ENCODE measurements at regions not wholly inside any gene's neighbourhood (a gene's known extent, or its start where the extent isn't known, plus 50 kb on each side); places are given as distances from the start of the nearest gene placed in this dataset.
"Not testable (repeated sequence)": the region's sequence is repeated elsewhere in the genome, so short reads cannot be mapped to it uniquely, and the experiment has no call there.

- DNase-seq (ENCODE audit: low read depth, low spot score) = no peak
- Histone ChIP-seq H3K9me3 (replicated peaks; ENCODE audit: control insufficient read depth, insufficient read depth, low read length) (no peaks in the 10 kb centered on the region), H3K4me2 (ENCODE audit: insufficient read depth, low read length) (no peak overlapping the region), H3K27ac (ENCODE audit: insufficient read depth, low read depth, low read length) (no peak overlapping the region), H3K4me1 (ENCODE audit: control insufficient read depth, extremely low read depth, insufficient read depth, low read length) (no peaks in the 10 kb centered on the region), H2AFZ (ENCODE audit: low read depth, low read length) (no peak overlapping the region), H3K27me3 (ENCODE audit: control insufficient read depth in 2 of 2, insufficient read depth in 2 of 2, low read length in 2 of 2) (no peaks in the 10 kb centered on the region), H3K79me2 (ENCODE audit: control insufficient read depth, insufficient read depth, low read length) (no peaks in the 10 kb centered on the region), H3K9ac (replicated peaks; ENCODE audit: extremely low read depth, insufficient read depth, low read length) (no peak overlapping the region), H3K36me3 (ENCODE audit: control insufficient read depth in 2 of 2, extremely low read depth in 1 of 2, insufficient read depth in 2 of 2, low read length in 2 of 2) (no peaks in the 10 kb centered on the region), H3K4me3 (replicated peaks in 1 of 3; ENCODE audit: insufficient read depth in 1 of 3, low read depth in 1 of 3, low read length in 3 of 3) (no peak overlapping the region), H3K9me1 (replicated peaks; ENCODE audit: control insufficient read depth, extremely low read depth, insufficient read depth, low read length) (no peaks in the 10 kb centered on the region), H4K20me1 (replicated peaks; ENCODE audit: control insufficient read depth, extremely low read depth, insufficient read depth, low read length) (no peaks in the 10 kb centered on the region)
- BruUV-seq (replicated peaks) = no TSS peak
- no peak for TF ChIP-seq POLR2AphosphoS5 (IDR thresholded peaks at IDR 0.05; ENCODE audit: insufficient read depth, low read depth, low read length)
- no peak for TF ChIP-seq MAX (IDR thresholded peaks at IDR 0.05; ENCODE audit: insufficient read depth, insufficient read length)
- no peak for TF ChIP-seq JUN (IDR thresholded peaks at IDR 0.05; ENCODE audit: borderline replicate concordance, insufficient read depth, insufficient read length, low read depth)
- no peak for TF ChIP-seq POLR2A (IDR thresholded peaks at IDR 0.05; ENCODE audit: low read depth, low read length)
- TF ChIP-seq MYC (IDR thresholded peaks at IDR 0.05; ENCODE audit: low read depth, low read length) = no peak
- TF ChIP-seq CTCF (IDR thresholded peaks at IDR 0.05; ENCODE audit: extremely low read depth in 1 of 2, insufficient read depth in 1 of 2, low read depth in 1 of 2, low read length in 2 of 2) = no peak
- no peak for TF ChIP-seq FOS (IDR thresholded peaks at IDR 0.05; ENCODE audit: borderline replicate concordance, insufficient read depth, low read length)
- no peak for TF ChIP-seq EZH2 (IDR thresholded peaks at IDR 0.05; ENCODE audit: borderline replicate concordance, low read depth, low read length, severe bottlenecking)
- no peak for TF ChIP-seq GATA2 (IDR thresholded peaks at IDR 0.05; ENCODE audit: insufficient read depth, insufficient read length, low read depth, low read length)
- peak; percentile 38 for FAIRE-seq
- ChIA-PET POLR2A (no interaction called here), CTCF (no interaction called here)
- intact Hi-C loops (cut with micrococcal nuclease) (no loop called here), dilution Hi-C loops (cut with MboI; ENCODE audit: extremely low pct_ligation_motif_present, low sequenced_read_pairs) (no loop called here)
These were observed 152.0 kb downstream of the OR13A1 start for GRCh38 chr10:45163315-45163975.

GRCh38 chr10:45175520-45176118 is 139.8 kb downstream of the OR13A1 start:
- dilution Hi-C loops (cut with MboI; ENCODE audit: extremely low pct_ligation_motif_present, low sequenced_read_pairs); H3K27me3 ChIP-seq (ENCODE audit: control insufficient read depth in 2 of 2, insufficient read depth in 2 of 2, low read length in 2 of 2); H3K9me1 ChIP-seq (replicated peaks; ENCODE audit: control insufficient read depth, extremely low read depth, insufficient read depth, low read length); H3K36me3 ChIP-seq (ENCODE audit: control insufficient read depth in 2 of 2, extremely low read depth in 1 of 2, insufficient read depth in 2 of 2, low read length in 2 of 2); POLR2A ChIA-PET; H3K4me3 ChIP-seq (replicated peaks in 1 of 3; ENCODE audit: insufficient read depth in 1 of 3, low read depth in 1 of 3, low read length in 3 of 3); H3K27ac ChIP-seq (ENCODE audit: insufficient read depth, low read depth, low read length); H3K9me3 ChIP-seq (replicated peaks; ENCODE audit: control insufficient read depth, insufficient read depth, low read length); FAIRE-seq; intact Hi-C loops (cut with micrococcal nuclease); BruUV-seq (replicated peaks); H3K4me2 ChIP-seq (ENCODE audit: insufficient read depth, low read length); H3K9ac ChIP-seq (replicated peaks; ENCODE audit: extremely low read depth, insufficient read depth, low read length); DNase-seq (ENCODE audit: low read depth, low spot score); H3K79me2 ChIP-seq (ENCODE audit: control insufficient read depth, insufficient read depth, low read length); H3K4me1 ChIP-seq (ENCODE audit: control insufficient read depth, extremely low read depth, insufficient read depth, low read length); H2AFZ ChIP-seq (ENCODE audit: low read depth, low read length); H4K20me1 ChIP-seq (replicated peaks; ENCODE audit: control insufficient read depth, extremely low read depth, insufficient read depth, low read length): not testable (repeated sequence)
- CTCF ChIA-PET = interaction anchor here (1.8 kb wide), 1 partner anchor 75 kb away, joined by 4 read pairs; no protein-coding TSS in a partner anchor
